Hepatocyte (in vitro differentiated cells): ENCODE measurements at regions not wholly inside any gene's neighbourhood (a gene's known extent, or its start where the extent isn't known, plus 50 kb on each side); places are given as distances from the start of the nearest gene placed in this dataset.

ENCODE experiments used
- DNase-seq: peaks from one replicate; pipeline ENCODE4 v3.0.0-alpha.2; 2016; ENCODE audit warnings: low spot score
- H2AFZ ChIP-seq: fragments of 200-600 bp; sonication (generic); 2 replicates; pipeline ENCODE4 v1.6.0; 2016; ENCODE audit warnings: antibody characterized with exemption, mild to moderate bottlenecking
- H3K27ac ChIP-seq: fragments of 200-600 bp; sonication (generic); 2 replicates; pipeline ENCODE4 v1.5.1; 2016; ENCODE audit warnings: mild to moderate bottlenecking
- H3K27me3 ChIP-seq: fragments of 200-600 bp; sonication (generic); 2 replicates; pipeline ENCODE4 v1.6.1; 2016
- H3K36me3 ChIP-seq: fragments of 200-600 bp; sonication (generic); replicated peaks from 2 replicates; pipeline ENCODE4 v1.5.1; 2016; ENCODE audit warnings: low read depth; ENCODE audit not compliant: insufficient read depth
- H3K4me1 ChIP-seq: fragments of 200-600 bp; sonication (generic); 2 replicates; pipeline ENCODE4 v1.5.1; 2016; ENCODE audit warnings: mild to moderate bottlenecking, moderate library complexity; ENCODE audit not compliant: insufficient read depth
- H3K4me2 ChIP-seq: fragments of 200-600 bp; sonication (generic); 2 replicates; pipeline ENCODE4 v1.6.0; 2016
- H3K4me3 ChIP-seq: fragments of 200-600 bp; sonication (generic); 2 replicates; pipeline ENCODE4 v1.5.1; 2016; ENCODE audit warnings: mild to moderate bottlenecking
- H3K79me2 ChIP-seq: fragments of 200-600 bp; sonication (generic); 2 replicates; pipeline ENCODE4 v1.6.0; 2017; ENCODE audit warnings: mild to moderate bottlenecking
- H3K9me2 ChIP-seq: fragments of 200-600 bp; sonication (generic); replicated peaks from 2 replicates; pipeline ENCODE4 v1.6.0; 2017; ENCODE audit warnings: mild to moderate bottlenecking; ENCODE audit not compliant: insufficient read depth
- H3K9me3 ChIP-seq: fragments of 200-600 bp; sonication (generic); 2 replicates; pipeline ENCODE4 v1.5.1; 2016; ENCODE audit warnings: low read depth, mild to moderate bottlenecking
- H4K20me1 ChIP-seq: fragments of 200-600 bp; sonication (generic); 2 replicates; pipeline ENCODE4 v1.6.0; 2016; ENCODE audit warnings: mild to moderate bottlenecking; ENCODE audit not compliant: insufficient read depth, poor library complexity, severe bottlenecking
- CTCF ChIP-seq: fragments of 200-600 bp; sonication (generic); IDR thresholded peaks from 2 replicates; pipeline ENCODE4 v1.5.1; 2016; ENCODE audit warnings: antibody characterized with exemption, mild to moderate bottlenecking; ENCODE audit not compliant: poor library complexity
- EZH2 ChIP-seq: fragments of 200-600 bp; sonication (generic); IDR thresholded peaks from 2 replicates; pipeline ENCODE4 v1.6.1; 2016; ENCODE audit warnings: antibody characterized with exemption, mild to moderate bottlenecking, borderline replicate concordance
- EZH2phosphoT487 ChIP-seq: fragments of 200-600 bp; sonication (generic); IDR thresholded peaks from one replicate; pipeline ENCODE4 v1.6.1; 2018; ENCODE audit warnings: antibody characterized with exemption, mild to moderate bottlenecking, low read depth, moderate library complexity; ENCODE audit not compliant: unreplicated experiment, severe bottlenecking
- WGBS: methylation state at CpG from one replicate; pipeline ENCODE4 v1.1.6; 2016; ENCODE audit warnings: low lambda C conversion rate; ENCODE audit errors: missing lambda C conversion rate; 5-methylcytosine and 5-hydroxymethylcytosine counted together

GRCh38 chr7:120160166-120160565 is 112.8 kb upstream of the KCND2 start:
- Histone ChIP-seq H3K4me3 (no peak overlapping the region), H3K9me3 (no peaks in the 10 kb centered on the region), H3K36me3 (no peaks in the 10 kb centered on the region), H3K4me2 (no peak overlapping the region), H3K9me2 (no peaks in the 10 kb centered on the region), H3K4me1 (no peaks in the 10 kb centered on the region), H3K79me2 (no peaks in the 10 kb centered on the region), H3K27ac (no peak overlapping the region), H4K20me1 (no peaks in the 10 kb centered on the region), H3K27me3 (no peaks in the 10 kb centered on the region), H2AFZ (no peak overlapping the region)
- no peak for TF ChIP-seq EZH2phosphoT487
- TF ChIP-seq EZH2, result no peak
- no peak for TF ChIP-seq CTCF
- no peak for DNase-seq
- 43% methylated on average over 2 of the region's 2 CpGs for WGBS

- Histone ChIP-seq H2AFZ (no peak overlapping the region), H3K4me1 (no peaks in the 10 kb centered on the region), H3K27me3 (no peaks in the 10 kb centered on the region), H3K27ac (no peak overlapping the region), H3K4me2 (no peak overlapping the region), H4K20me1 (no peaks in the 10 kb centered on the region), H3K4me3 (no peak overlapping the region), H3K9me3 (no peaks in the 10 kb centered on the region), H3K36me3 (no peaks in the 10 kb centered on the region), H3K9me2 (no peaks in the 10 kb centered on the region), H3K79me2 (no peaks in the 10 kb centered on the region)
- DNase-seq, result no peak
- TF ChIP-seq EZH2, result no peak
- no peak for TF ChIP-seq EZH2phosphoT487
- TF ChIP-seq CTCF, result no peak
- WGBS, result 94% methylated on average over 4 of the region's 4 CpGs
Measured at GRCh38 chr7:120163449-120163848, 109.5 kb upstream of the KCND2 start.

GRCh38 chr7:120165227-120165626 is 107.7 kb upstream of the KCND2 start:
- Histone ChIP-seq H4K20me1 (no peaks in the 10 kb centered on the region), H3K27me3 (no peaks in the 10 kb centered on the region), H3K9me2 (no peaks in the 10 kb centered on the region), H3K4me1 (no peaks in the 10 kb centered on the region), H2AFZ (no peak overlapping the region), H3K4me3 (no peak overlapping the region), H3K36me3 (no peaks in the 10 kb centered on the region), H3K4me2 (no peak overlapping the region), H3K79me2 (no peaks in the 10 kb centered on the region), H3K9me3 (no peaks in the 10 kb centered on the region), H3K27ac (no peak overlapping the region)
- 91% methylated on average over 2 of the region's 2 CpGs for WGBS
- TF ChIP-seq EZH2, result no peak
- TF ChIP-seq CTCF, result no peak
- TF ChIP-seq EZH2phosphoT487, result no peak
- no peak for DNase-seq

- Histone ChIP-seq H3K27ac (no peak overlapping the region), H2AFZ (no peak overlapping the region), H3K9me2 (no peaks in the 10 kb centered on the region), H3K36me3 (no peaks in the 10 kb centered on the region), H3K4me3 (no peak overlapping the region), H3K9me3 (no peaks in the 10 kb centered on the region), H3K27me3 (no peaks in the 10 kb centered on the region), H3K4me2 (no peak overlapping the region), H3K4me1 (no peaks in the 10 kb centered on the region), H4K20me1 (no peaks in the 10 kb centered on the region), H3K79me2 (no peaks in the 10 kb centered on the region)
- no peak for TF ChIP-seq EZH2
- WGBS, result 80% methylated on average over 4 of the region's 4 CpGs
- no peak for DNase-seq
Measured at GRCh38 chr7:120168066-120168465, 104.9 kb upstream of the KCND2 start.
